NCI-H82 (cell line): ENCODE measurements at regions not wholly inside any gene's neighbourhood (a gene's known extent, or its start where the extent isn't known, plus 50 kb on each side); places are given as distances from the start of the nearest gene placed in this dataset.
"Not testable (repeated sequence)": the region's sequence is repeated elsewhere in the genome, so short reads cannot be mapped to it uniquely, and the experiment has no call there.

Source experiments
- DNase-seq: peaks from one replicate; lab custom pipeline; 2025; lab: John Stamatoyannopoulos, UW

DNA sequence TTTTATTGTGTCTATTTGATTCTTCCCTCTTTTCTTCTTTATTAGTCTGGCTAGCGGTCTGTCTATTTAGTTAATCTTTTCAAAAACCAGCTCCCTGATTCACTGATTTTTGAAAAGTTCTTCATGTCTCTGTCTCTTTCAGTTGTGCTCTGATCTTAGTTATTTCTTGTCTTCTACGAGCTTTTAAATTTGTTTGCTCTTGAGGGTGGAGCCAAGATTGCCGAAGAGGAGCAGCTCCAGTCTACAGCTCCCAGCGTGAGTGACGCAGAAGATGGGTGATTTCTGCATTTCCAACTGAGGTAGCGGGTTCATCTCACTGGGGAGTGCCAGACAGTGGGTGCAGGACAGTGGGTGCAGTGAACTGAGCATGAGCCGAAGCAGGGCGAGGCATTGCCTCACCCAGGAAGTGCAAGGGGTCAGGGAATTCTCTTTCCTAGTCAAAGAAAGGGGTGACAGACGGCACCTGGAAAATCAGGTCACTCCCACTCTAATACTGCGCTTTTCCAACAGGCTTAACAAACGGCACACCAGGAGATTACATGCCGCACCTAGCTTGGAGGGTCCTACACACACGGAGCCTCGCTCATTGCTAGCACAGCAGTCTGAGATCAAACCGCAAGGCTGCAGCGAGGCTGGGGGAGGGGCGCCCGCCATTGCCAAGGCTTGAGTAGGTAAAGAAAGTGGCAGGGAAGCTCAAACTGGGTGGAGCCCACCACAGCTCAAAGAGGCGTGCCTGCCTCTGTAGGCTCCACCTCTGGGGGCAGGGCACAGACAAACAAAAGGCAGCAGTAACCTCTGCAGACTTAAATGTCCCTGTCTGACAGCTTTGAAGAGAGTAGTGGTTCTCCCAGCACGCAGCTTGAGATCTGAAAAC is 220.6 kb upstream of the IRAK1BP1 start:
- DNase-seq = not testable (repeated sequence)

- DNase-seq = not testable (repeated sequence)
These were observed 201.5 kb upstream of the IRAK1BP1 start for GRCh38 chr6:78665819-78666218.

- DNase-seq = no peak
These were observed 200.6 kb upstream of the IRAK1BP1 start for GRCh38 chr6:78666764-78667163.

GRCh38 chr6:78670156-78670555 is 197.2 kb upstream of the IRAK1BP1 start:
- DNase-seq = no peak

GRCh38 chr6:78670802-78671201 is 196.5 kb upstream of the IRAK1BP1 start:
- no peak for DNase-seq

DNA sequence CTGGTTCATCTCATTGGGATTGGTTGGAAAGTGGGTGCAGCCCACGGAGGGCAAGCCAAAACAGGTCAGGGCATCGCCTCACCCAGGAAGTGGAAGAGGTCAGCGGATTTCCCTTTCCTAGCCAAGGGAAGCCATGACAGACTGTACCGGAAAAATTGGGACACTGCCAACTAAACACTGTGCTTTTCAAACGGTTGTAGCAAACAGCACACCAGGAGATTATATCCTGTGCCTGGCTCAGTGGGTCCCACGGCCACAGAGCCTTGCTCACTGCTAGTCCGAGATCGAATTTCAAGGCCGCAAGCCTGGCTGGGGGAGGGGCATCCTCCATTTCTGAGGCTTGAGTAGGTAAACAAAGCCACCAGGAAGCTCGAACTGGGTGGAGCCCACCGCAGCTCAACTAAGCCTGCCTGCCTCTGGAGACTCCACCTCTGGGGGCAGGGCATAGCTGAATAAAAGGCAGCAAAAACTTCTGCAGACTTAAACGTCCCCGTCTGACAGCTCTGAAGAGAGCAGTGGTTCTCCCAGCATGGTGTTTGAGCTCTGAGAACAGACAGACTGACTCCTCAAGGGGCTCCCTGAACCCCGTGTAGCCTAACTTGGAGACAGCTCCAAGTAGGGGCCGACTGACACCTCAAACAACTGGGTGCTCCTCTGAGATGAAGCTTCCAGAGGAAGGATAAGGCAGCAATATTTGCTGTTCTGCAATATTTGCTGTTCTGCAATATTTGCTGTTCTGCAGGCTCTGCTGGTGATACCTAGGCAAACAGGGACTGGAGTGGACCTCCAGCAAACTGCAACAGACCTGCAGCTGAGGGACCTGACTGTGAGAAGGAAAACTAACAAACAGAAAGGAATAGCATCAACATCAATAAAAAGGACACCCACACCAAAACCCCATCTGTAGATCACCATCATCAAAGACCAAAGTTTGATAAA is 191.0 kb upstream of the IRAK1BP1 start:
- DNase-seq = not testable (repeated sequence)

GRCh38 chr6:78688668-78689067 is 178.7 kb upstream of the IRAK1BP1 start:
- no peak for DNase-seq

GRCh38 chr6:78693835-78694234 is 173.5 kb upstream of the IRAK1BP1 start:
- no peak for DNase-seq

DNA sequence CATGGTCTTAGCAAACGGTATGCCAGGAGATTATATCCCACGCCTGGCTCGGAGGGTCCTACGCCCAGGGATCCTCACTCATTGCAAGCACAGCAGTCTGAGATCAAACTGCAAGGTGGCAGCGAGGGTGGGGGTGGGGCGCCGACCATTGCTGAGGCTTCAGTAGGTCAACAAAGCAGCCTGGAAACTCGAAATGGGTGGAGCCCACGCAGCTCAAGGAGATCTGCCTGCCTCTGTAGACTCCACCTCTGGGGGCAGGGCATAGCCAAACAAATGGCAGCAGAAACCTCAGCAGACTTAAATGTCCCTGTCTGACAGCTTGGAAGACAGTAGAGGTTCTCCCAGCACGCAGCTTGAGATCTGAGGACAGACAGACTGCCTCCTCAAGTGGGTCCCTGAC is 172.7 kb upstream of the IRAK1BP1 start:
- not testable (repeated sequence) for DNase-seq

- DNase-seq = no peak
These were observed 166.4 kb upstream of the IRAK1BP1 start for GRCh38 chr6:78700991-78701390.

GRCh38 chr6:78701407-78701806 is 165.9 kb upstream of the IRAK1BP1 start:
- DNase-seq = no peak

DNA sequence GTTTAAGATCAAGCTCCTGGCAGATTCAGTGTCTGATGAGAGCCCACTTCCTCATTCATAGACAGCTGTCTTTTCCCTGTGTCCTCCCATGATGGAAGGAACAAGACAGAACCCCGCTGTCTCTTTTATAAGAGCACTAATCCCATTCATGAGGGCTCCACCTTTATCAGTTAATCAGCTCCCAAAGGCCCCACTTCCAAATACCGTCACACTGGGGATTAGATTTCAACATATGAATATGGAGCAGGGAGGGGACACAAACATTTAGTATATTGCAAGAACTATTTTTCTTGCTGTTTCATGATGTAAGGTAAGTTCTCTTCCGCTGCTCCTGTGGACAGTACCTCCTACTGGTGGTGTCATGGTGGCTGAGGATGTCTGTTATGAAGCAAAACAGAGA is 158.3 kb upstream of the IRAK1BP1 start:
- DNase-seq = peak; percentile 16

GRCh38 chr6:78713564-78713963 is 153.8 kb upstream of the IRAK1BP1 start:
- DNase-seq = no peak

DNA sequence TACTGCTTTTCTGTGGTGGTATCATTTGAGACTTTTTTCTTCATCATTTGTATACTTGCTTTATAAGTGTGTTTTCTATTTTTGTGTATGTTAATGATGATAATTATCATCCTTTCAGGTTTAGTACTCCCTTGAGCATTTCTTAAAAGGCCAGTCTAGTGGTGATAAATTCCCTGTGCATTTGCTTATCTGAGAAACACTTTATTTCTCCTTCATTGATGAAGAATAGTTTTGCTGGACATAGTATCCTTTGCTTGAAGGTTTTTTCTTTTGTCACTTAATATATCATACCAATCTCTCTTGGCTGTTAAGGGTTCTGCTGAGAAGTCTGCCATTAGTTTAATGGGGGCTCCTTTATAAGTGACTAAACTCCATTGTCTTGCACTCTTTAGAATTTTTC is 123.2 kb upstream of the IRAK1BP1 start:
- DNase-seq = no peak

- no peak for DNase-seq
These were observed 120.9 kb upstream of the IRAK1BP1 start for GRCh38 chr6:78746457-78746856.

DNA sequence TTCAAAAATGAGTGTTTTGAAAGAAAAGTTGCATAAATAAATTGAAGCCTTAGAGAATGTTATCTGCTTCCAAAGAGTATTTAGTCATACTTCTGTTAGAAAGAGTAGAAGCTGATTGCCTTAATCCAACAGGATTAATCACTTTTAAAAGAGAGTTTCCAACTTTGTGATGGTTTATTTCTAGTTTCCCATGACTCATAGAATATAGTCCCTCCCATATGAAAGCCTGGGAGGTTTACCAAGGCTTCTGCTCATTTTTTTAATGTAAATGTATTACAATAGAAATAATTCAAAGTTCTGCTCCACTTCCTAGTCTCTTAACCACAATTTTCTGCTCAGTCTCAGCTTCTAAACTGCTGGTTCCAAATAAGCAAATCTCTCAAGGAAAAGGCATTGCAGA is 118.0 kb upstream of the IRAK1BP1 start:
- DNase-seq = no peak

GRCh38 chr6:78758297-78758798 is 109.0 kb upstream of the IRAK1BP1 start:
- not testable (repeated sequence) for DNase-seq

DNA sequence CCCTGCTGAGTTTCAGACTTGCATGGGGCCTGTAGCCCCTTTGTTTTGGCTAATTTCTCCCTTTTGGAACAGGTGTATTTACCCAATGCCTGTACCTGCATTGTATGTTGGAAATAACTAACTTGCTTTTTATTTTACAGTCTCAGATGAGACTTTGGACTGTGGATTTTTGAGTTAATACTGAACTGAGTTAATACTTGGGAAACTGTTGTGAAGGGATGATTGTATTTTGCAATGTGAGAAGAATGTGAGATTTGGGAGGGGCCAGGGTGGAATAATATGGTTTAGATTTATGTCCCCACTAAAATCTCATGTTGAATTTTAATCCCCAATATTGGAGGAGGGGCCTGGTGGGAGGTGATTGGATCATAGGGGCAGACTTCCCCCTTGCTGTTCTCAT is 99.1 kb upstream of the IRAK1BP1 start:
- no peak for DNase-seq

- DNase-seq = no peak
These were observed 96.6 kb upstream of the IRAK1BP1 start for GRCh38 chr6:78770765-78771164.

DNA sequence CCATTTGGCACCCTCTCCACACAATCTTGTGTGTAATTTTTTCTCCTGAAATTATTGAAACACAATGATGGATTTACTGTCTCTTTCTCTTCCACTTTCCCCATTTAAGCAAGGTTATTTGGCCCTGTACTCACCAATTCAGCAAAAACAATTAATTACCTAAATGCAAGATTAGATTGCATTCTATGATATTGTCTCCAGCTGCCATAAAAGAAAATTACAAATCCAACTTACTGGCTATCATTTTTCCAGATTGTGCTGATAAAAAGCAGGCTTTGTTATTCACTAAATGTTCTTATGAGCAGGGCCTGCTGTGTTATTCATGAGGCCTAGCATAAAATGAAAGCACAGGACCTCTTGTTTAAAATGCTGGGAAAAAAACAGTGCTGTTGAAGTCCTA is 95.8 kb upstream of the IRAK1BP1 start:
- DNase-seq = no peak

DNA sequence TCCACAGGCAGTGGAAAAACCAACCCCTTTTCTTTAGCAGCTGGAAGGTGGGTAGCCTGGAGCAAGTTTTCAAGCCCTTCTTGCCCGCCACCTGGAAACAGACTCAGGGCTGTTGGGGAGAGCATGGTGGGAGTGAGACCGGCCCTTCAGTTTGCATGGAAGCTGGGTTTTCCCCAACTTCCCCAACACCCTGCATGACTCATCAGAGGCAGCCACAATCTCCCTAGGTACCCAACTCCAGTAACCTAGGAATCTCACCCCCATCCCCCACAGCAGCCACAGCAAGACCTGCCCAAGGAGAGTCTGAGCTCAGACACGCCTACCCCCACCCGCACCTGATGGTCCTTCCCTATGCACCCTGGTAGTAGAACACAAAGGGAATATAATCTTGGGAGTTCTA is 86.3 kb upstream of the IRAK1BP1 start:
- DNase-seq = no peak

GRCh38 chr6:78783366-78783765 is 84.0 kb upstream of the IRAK1BP1 start:
- DNase-seq = not testable (repeated sequence)

DNA sequence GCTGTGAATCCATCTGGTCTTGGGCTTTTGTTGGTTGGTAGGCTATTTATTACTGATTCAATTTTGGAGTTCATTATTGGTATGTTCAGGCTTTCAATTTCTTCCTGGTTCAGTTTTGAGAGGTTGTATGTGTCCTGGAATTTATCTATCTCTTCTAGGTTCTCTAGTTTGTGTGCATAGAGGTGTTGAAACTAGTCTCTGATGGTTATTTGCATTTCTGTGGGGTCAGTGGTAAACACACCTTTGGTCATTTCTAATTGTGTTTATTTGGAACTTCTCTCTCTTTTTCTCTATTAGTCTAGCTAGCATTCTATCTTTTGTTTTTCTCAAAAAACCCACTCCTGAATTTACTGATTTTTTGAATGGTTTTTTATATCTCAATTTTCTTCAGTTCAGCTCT is 70.1 kb upstream of the IRAK1BP1 start:
- no peak for DNase-seq
